OCI-LY1 (cell line): ENCODE measurements at regions not wholly inside any gene's neighbourhood (a gene's known extent, or its start where the extent isn't known, plus 50 kb on each side); places are given as distances from the start of the nearest gene placed in this dataset.
"Not testable (repeated sequence)": the region's sequence is repeated elsewhere in the genome, so short reads cannot be mapped to it uniquely, and the experiment has no call there.

Experiments
- H2AFZ ChIP-seq: fragments of 200-600 bp; sonication (generic), shearing (Covaris generic); 2 replicates; pipeline ENCODE4 v1.6.0; 2014; ENCODE audit warnings: antibody characterized with exemption, mild to moderate bottlenecking, low read length
- H3F3A ChIP-seq: fragments of 200-600 bp; sonication (generic), shearing (Covaris generic); 2 replicates; pipeline ENCODE4 v1.6.0; 2014; ENCODE audit warnings: mild to moderate bottlenecking, antibody characterized with exemption, low read length, moderate library complexity; ENCODE audit not compliant: insufficient read depth
- H3K27ac ChIP-seq: fragments of 200-600 bp; sonication (generic); 2 replicates; pipeline ENCODE4 v1.5.1; 2014; ENCODE audit warnings: low read length, mixed run types, mild to moderate bottlenecking, low read depth; ENCODE audit not compliant: poor library complexity, severe bottlenecking
- H3K27me3 ChIP-seq: fragments of 200-600 bp; sonication (generic); 2 replicates; pipeline ENCODE4 v1.6.0; 2014; ENCODE audit warnings: antibody characterized with exemption, mild to moderate bottlenecking, low read length, moderate library complexity; ENCODE audit not compliant: insufficient read depth
- H3K36me3 ChIP-seq: fragments of 200-600 bp; sonication (generic); 2 replicates; pipeline ENCODE4 v1.6.1; 2014; ENCODE audit warnings: mild to moderate bottlenecking, antibody characterized with exemption, low read length, moderate library complexity, mixed read lengths; ENCODE audit not compliant: insufficient read depth
- H3K4me1 ChIP-seq: fragments of 200-600 bp; sonication (generic); 2 replicates; pipeline ENCODE4 v1.5.1; 2014; ENCODE audit warnings: mild to moderate bottlenecking, low read length, moderate library complexity; ENCODE audit not compliant: insufficient read depth, severe bottlenecking
- H3K4me2 ChIP-seq: fragments of 200-600 bp; sonication (generic), shearing (Covaris generic); 2 replicates; pipeline ENCODE4 v1.6.1; 2014; ENCODE audit warnings: low read length
- H3K4me3 ChIP-seq: fragments of 200-600 bp; sonication (generic); 2 replicates; pipeline ENCODE4 v1.5.1; 2014; ENCODE audit warnings: low read length, low read depth, mild to moderate bottlenecking, mixed read lengths; ENCODE audit not compliant: poor library complexity, severe bottlenecking
- H3K79me2 ChIP-seq: fragments of 200-600 bp; shearing (Covaris generic); 2 replicates; pipeline ENCODE4 v1.6.1; 2016; ENCODE audit warnings: mixed run types, low read length, mixed read lengths; ENCODE audit not compliant: insufficient read depth
- H3K9ac ChIP-seq: fragments of 200-600 bp; sonication (generic), shearing (Covaris generic); 2 replicates; pipeline ENCODE4 v1.6.1; 2014; ENCODE audit warnings: mild to moderate bottlenecking, low read length, mixed read lengths
- H3K9me2 ChIP-seq: fragments of 200-600 bp; sonication (generic), shearing (Covaris generic); 2 replicates; pipeline ENCODE4 v1.6.1; 2014; ENCODE audit warnings: low read depth, mild to moderate bottlenecking, low read length, mixed read lengths
- H3K9me3 ChIP-seq: fragments of 200-600 bp; shearing (Covaris generic); 2 replicates; pipeline ENCODE4 v1.6.1; 2014; ENCODE audit warnings: low read length, mixed read lengths
- H4K20me1 ChIP-seq: fragments of 200-600 bp; sonication (generic), shearing (Covaris generic); 2 replicates; pipeline ENCODE4 v1.6.0; 2016; ENCODE audit warnings: mild to moderate bottlenecking, low read length; ENCODE audit not compliant: insufficient read depth

DNA sequence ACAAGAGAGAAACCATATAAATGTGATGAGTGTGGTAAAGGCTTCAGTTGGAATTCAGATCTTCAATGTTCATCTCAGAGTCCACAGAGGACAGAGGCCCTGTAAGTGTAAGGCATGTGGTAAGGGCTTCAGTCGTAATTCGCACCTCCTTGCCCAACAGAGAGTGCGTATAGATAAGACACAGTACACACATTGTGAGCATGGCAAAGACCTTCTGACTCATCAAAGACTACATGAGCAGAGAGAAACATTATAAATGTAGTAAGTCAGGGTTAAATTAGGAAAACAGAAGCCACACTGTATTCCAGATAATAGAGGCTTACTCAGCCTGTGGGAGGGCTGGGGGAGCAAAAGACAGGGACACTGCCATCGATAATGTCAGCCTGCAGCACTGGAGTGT, 98.1 kb upstream of the GPR39 start:
- H3K27me3 ChIP-seq, H3K9me2 ChIP-seq, H3F3A ChIP-seq, H3K79me2 ChIP-seq, H3K4me1 ChIP-seq, H3K4me2 ChIP-seq, H3K4me3 ChIP-seq, H3K36me3 ChIP-seq, H3K9me3 ChIP-seq, H4K20me1 ChIP-seq, H3K27ac ChIP-seq, H3K9ac ChIP-seq, H2AFZ ChIP-seq: not testable (repeated sequence)

DNA sequence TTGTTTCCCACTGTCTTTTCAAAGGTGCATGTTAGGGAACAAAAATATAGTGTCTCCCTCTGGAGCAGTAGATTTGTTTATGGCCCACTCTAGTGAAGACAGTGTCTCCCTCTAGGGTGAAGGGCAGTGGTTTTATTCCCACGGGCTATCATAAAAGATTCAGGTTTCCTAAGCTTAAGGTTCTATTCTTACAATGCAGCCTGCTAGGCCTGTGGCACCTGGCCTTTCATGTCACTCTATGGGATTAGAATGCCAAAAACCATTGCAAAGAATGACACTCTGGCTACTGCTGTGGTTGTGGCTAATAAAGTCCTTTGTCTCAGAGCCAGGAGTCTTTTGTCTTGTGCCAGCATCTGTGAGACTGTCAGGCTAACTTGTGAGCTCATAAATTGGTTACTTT, 92.6 kb upstream of the GPR39 start:
- H3K9me3 ChIP-seq, H4K20me1 ChIP-seq, H3F3A ChIP-seq, H3K4me3 ChIP-seq, H3K79me2 ChIP-seq, H3K27me3 ChIP-seq, H3K36me3 ChIP-seq, H2AFZ ChIP-seq, H3K9ac ChIP-seq, H3K9me2 ChIP-seq, H3K4me1 ChIP-seq, H3K27ac ChIP-seq, H3K4me2 ChIP-seq: not testable (repeated sequence)

DNA sequence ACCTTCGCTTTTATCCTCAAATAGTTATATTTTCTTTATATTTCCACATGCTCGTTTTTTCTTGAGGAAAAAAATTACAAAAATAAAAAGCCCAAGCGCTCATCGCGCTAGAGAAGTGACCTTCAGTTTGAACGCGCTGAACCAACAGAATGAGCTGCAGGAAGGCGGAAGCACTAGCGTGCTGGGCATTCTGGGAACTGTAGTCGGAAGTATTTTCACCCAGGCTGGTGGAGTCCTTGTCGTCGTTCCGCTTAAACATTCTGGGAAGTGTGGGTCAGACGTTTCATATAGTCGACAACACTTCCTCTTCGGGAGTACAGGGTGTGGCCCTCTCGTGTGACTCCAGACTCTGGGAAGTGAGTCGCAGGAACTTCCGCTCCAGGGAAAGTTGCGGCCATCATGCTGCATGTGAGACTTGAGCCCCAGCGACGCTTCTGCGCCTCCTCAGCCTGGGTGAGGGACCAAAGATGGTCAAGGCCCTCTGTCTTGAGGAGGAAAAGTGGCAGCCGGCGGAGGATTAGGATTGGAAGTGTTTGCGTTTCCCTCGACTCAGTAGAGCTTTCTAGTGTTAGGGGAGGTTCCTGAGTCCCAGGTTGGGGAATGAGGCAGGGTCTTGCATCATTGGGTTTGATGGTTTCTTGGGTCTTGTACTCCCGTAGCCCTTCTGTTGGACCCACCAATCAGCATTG, 84.1 kb upstream of the GPR39 start:
- not testable (repeated sequence) for H2AFZ ChIP-seq, H3F3A ChIP-seq, H3K9me3 ChIP-seq, H3K4me3 ChIP-seq, H3K9me2 ChIP-seq, H3K79me2 ChIP-seq, H3K4me2 ChIP-seq, H3K27me3 ChIP-seq, H3K9ac ChIP-seq, H4K20me1 ChIP-seq, H3K27ac ChIP-seq, H3K36me3 ChIP-seq, H3K4me1 ChIP-seq

DNA sequence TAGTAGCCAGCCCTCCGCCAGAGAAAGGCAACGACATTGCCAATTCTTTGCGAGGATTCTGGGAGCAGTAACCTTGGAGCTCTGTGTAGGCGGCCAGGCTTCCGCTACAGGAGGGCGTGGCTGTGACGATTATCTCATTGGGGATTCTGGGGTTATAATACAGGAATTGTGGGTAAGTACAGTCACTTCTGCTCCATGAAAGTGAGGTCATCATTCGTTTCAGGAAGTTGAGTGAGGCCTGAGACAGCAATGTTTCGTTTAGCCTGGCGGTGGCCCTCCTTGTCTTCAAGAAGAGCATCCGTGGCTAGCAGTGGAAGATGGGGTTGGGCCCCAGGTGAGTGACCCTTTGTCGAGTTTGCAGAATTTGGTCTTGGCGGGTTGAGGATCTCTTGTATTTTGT, 79.5 kb upstream of the GPR39 start:
- H3K4me1 ChIP-seq, H3F3A ChIP-seq, H3K9me2 ChIP-seq, H3K4me3 ChIP-seq, H3K4me2 ChIP-seq, H3K27me3 ChIP-seq, H3K79me2 ChIP-seq, H2AFZ ChIP-seq, H3K9ac ChIP-seq, H4K20me1 ChIP-seq, H3K36me3 ChIP-seq, H3K27ac ChIP-seq, H3K9me3 ChIP-seq: not testable (repeated sequence)

DNA sequence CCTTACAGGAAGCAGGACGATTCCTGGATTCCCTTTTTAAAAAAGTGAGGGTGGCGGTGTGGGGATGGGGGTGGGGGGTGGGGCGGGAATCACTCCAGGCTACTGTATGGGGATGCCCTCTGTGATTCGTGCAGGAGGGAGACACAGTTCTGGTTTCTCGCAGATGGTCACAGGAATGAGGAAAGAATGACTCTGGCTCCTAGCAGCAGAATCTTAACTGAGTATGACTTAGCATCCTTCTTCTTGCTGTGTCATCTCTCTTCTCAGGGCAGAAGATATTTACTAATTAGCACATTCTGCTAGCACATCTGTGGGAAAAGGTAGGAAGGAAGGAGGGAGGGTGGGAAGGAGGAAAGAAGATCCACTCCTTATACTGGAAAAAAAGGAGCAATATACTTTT, 78.8 kb upstream of the GPR39 start:
- not testable (repeated sequence) for H3K27me3 ChIP-seq, H3K79me2 ChIP-seq, H3K9ac ChIP-seq, H3F3A ChIP-seq, H3K4me2 ChIP-seq, H3K27ac ChIP-seq, H3K9me2 ChIP-seq, H3K4me1 ChIP-seq, H3K4me3 ChIP-seq, H3K9me3 ChIP-seq, H3K36me3 ChIP-seq, H2AFZ ChIP-seq, H4K20me1 ChIP-seq

DNA sequence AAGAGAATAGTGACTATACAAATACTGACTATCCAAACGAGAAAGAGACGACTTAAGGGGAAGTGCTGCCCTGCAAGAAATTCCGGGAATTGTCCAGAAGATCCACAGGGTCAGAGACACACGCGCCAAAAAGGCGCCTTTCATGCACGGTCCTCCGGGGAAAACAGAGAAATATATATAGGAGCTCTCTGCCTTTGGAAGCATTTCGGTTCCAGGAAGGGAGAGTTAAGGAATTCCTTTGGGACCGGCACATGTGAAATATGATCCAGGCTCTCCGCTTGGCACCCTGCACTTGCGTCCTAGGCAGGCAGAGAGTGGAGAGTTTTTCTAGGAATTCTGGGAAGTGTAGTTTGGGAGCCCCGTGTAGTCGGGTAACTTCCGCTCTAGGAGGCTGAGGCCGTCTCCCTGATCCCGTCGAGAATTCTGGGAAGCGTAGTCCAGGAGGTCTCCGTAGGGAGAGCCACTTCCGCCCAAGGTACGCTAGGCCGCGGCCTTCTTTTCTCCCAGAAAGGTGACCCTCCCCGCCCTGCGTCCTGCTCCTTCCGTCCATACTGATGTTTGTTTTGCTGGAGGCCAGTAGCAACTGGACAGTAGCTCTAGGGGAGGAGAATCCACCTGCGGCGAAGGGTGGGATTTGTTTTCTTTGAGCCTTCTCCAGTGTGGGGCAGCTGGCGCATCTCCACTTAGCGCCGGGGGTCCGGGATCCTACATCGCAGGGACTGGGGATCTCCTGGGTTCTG, 69.4 kb upstream of the GPR39 start:
- not testable (repeated sequence) for H3K4me2 ChIP-seq, H3K4me1 ChIP-seq, H4K20me1 ChIP-seq, H3K9me3 ChIP-seq, H3K27me3 ChIP-seq, H2AFZ ChIP-seq, H3K79me2 ChIP-seq, H3K27ac ChIP-seq, H3K4me3 ChIP-seq, H3K36me3 ChIP-seq, H3F3A ChIP-seq, H3K9me2 ChIP-seq, H3K9ac ChIP-seq
